ENCODE measurements at regions not wholly inside any gene's neighbourhood (a gene's known extent, or its start where the extent isn't known, plus 50 kb on each side); places are given as distances from the start of the nearest gene placed in this dataset.

DNA sequence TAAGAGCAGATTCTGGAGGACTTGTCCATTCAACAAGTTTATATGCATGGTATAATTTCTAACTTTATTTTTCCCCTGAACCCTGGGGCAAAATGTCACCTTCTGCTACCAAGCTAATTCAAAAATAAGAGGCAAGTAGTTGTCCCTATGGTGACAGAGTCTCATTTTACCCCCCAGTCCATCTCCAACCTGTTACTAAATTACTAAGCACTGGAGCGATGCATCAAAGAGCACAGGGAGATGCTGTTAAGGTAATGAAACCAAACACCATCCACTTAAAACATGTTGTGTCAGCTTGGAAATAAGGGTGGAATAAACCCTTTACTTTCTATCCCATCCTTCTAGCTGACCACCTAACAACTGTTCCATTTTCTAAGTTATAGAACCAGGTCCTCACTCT is 417.4 kb upstream of the ATP11B start:
- no peaks in the 10 kb centered on the region for H4K20me1 ChIP-seq (ENCODE audit: insufficient read depth, low read length)
- H3K27ac ChIP-seq (ENCODE audit: low read depth, low read length), result no peak overlapping the region
- no peak overlapping the region for H2AFZ ChIP-seq (ENCODE audit: low read depth, low read length)
- H3K4me3 ChIP-seq (ENCODE audit: insufficient read depth, low read depth, low read length), result no peak overlapping the region
- no peak overlapping the region for H3K4me2 ChIP-seq (ENCODE audit: low read length)
- H3K4me3 Mint-ChIP-seq (ENCODE audit: unreplicated experiment), result no peak overlapping the region
- H3K79me2 ChIP-seq (ENCODE audit: insufficient read depth, low read length), result no peaks in the 10 kb centered on the region
- H3K9me3 Mint-ChIP-seq (ENCODE audit: unreplicated experiment), result no peaks in the 10 kb centered on the region
- no peaks in the 10 kb centered on the region for H3K4me1 Mint-ChIP-seq (ENCODE audit: low read depth, unreplicated experiment)
- H3K27me3 ChIP-seq (ENCODE audit: insufficient read depth, low read length), result no peaks in the 10 kb centered on the region
- no peak for FAIRE-seq
- no peaks in the 10 kb centered on the region for H3K9me3 ChIP-seq (ENCODE audit: insufficient read depth, low read depth, low read length)
- H3K36me3 ChIP-seq (ENCODE audit: insufficient read depth, low read length), result no peaks in the 10 kb centered on the region
- H3K27me3 Mint-ChIP-seq (ENCODE audit: low read depth, unreplicated experiment), result no peaks in the 10 kb centered on the region
- H3K36me3 Mint-ChIP-seq (ENCODE audit: low read depth, unreplicated experiment), result no peaks in the 10 kb centered on the region
- H3K27ac Mint-ChIP-seq (ENCODE audit: unreplicated experiment), result no peak overlapping the region
- H3K4me1 ChIP-seq (ENCODE audit: insufficient read depth, low read length), result no peaks in the 10 kb centered on the region
- no peak for DNase-seq (ENCODE audit: low read depth)
- no peak for TF ChIP-seq EZH2 (IDR thresholded peaks at IDR 0.05; ENCODE audit: insufficient read depth, low read length)
- TF ChIP-seq, protein P1, sequence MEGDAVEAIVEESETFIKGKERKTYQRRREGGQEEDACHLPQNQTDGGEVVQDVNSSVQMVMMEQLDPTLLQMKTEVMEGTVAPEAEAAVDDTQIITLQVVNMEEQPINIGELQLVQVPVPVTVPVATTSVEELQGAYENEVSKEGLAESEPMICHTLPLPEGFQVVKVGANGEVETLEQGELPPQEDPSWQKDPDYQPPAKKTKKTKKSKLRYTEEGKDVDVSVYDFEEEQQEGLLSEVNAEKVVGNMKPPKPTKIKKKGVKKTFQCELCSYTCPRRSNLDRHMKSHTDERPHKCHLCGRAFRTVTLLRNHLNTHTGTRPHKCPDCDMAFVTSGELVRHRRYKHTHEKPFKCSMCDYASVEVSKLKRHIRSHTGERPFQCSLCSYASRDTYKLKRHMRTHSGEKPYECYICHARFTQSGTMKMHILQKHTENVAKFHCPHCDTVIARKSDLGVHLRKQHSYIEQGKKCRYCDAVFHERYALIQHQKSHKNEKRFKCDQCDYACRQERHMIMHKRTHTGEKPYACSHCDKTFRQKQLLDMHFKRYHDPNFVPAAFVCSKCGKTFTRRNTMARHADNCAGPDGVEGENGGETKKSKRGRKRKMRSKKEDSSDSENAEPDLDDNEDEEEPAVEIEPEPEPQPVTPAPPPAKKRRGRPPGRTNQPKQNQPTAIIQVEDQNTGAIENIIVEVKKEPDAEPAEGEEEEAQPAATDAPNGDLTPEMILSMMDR (IDR thresholded peaks at IDR 0.05; ENCODE audit: insufficient read depth, low read depth, low read length), result no peak
- no peak overlapping the region for H3K9ac ChIP-seq (ENCODE audit: low read length)

DNA sequence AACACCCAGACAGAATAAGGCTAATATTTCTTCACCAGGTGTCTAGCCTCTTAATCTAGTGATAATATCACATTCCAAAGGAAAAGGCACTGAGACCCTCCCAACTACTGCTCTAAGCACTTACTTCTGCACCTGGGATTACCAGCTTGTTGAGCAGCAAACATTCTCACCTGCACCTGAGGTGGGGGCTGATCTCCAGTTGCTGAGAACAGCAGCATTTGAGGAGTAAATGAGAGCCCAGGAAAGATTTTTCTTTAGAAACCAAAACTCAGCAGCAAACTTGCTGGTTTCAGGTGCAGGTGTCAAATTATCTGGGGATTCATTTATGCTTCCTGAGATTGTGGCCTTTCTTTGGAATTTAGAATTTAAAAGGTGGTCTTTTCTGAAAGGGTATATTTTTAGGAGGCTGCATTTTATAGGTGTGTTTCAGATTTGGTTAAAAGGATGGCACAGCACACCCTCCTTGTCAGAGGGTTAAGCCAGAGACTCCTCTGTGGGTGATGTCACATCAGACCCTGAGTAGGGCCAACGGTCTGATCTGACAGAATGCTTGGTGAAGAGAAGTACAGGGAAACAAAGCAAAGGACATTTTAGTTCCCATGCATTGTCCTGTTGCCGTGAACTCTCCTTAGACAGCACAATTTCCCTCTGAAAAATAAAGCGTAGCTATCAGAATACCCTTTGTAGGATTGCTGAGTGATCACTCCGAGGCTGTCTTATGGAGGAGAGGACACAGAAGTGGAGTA is 411.0 kb upstream of the ATP11B start:
- Mint-ChIP-seq H3K27ac (ENCODE audit: unreplicated experiment) (no peak overlapping the region), H3K4me1 (ENCODE audit: low read depth, unreplicated experiment) (no peaks in the 10 kb centered on the region), H3K27me3 (ENCODE audit: low read depth, unreplicated experiment) (no peaks in the 10 kb centered on the region), H3K36me3 (ENCODE audit: low read depth, unreplicated experiment) (no peaks in the 10 kb centered on the region), H3K9me3 (ENCODE audit: unreplicated experiment) (no peaks in the 10 kb centered on the region), H3K4me3 (ENCODE audit: unreplicated experiment) (no peak overlapping the region)
- Histone ChIP-seq H3K9ac (ENCODE audit: low read length) (no peak overlapping the region), H3K27ac (ENCODE audit: low read depth, low read length) (no peak overlapping the region), H3K36me3 (ENCODE audit: insufficient read depth, low read length) (no peaks in the 10 kb centered on the region), H3K4me2 (ENCODE audit: low read length) (no peak overlapping the region), H3K9me3 (ENCODE audit: insufficient read depth, low read depth, low read length) (no peaks in the 10 kb centered on the region), H2AFZ (ENCODE audit: low read depth, low read length) (no peak overlapping the region), H3K4me1 (ENCODE audit: insufficient read depth, low read length) (no peaks in the 10 kb centered on the region), H3K79me2 (ENCODE audit: insufficient read depth, low read length) (no peaks in the 10 kb centered on the region), H3K4me3 (ENCODE audit: insufficient read depth, low read depth, low read length) (no peak overlapping the region), H3K27me3 (ENCODE audit: insufficient read depth, low read length) (no peaks in the 10 kb centered on the region), H4K20me1 (ENCODE audit: insufficient read depth, low read length) (no peaks in the 10 kb centered on the region)
- DNase-seq (ENCODE audit: low read depth) (no peak), FAIRE-seq (no peak)
- no peak for TF ChIP-seq EZH2 (IDR thresholded peaks at IDR 0.05; ENCODE audit: insufficient read depth, low read length)
- TF ChIP-seq, protein P1 (IDR thresholded peaks at IDR 0.05; ENCODE audit: insufficient read depth, low read depth, low read length), result no peak

GRCh38 chr3:182384221-182384620 is 409.1 kb upstream of the ATP11B start:
- H3K4me3 Mint-ChIP-seq (ENCODE audit: unreplicated experiment), result no peak overlapping the region
- Histone ChIP-seq H3K36me3 (ENCODE audit: insufficient read depth, low read length) (no peaks in the 10 kb centered on the region), H3K9ac (ENCODE audit: low read length) (no peak overlapping the region), H3K27me3 (ENCODE audit: insufficient read depth, low read length) (no peaks in the 10 kb centered on the region), H3K27ac (ENCODE audit: low read depth, low read length) (no peak overlapping the region), H3K4me3 (ENCODE audit: insufficient read depth, low read depth, low read length) (no peak overlapping the region), H3K4me2 (ENCODE audit: low read length) (peak overlapping the region; percentile 18), H3K79me2 (ENCODE audit: insufficient read depth, low read length) (no peaks in the 10 kb centered on the region), H3K4me1 (ENCODE audit: insufficient read depth, low read length) (peaks cover 7% of the 10 kb centered on the region), H3K9me3 (ENCODE audit: insufficient read depth, low read depth, low read length) (no peaks in the 10 kb centered on the region), H4K20me1 (ENCODE audit: insufficient read depth, low read length) (no peaks in the 10 kb centered on the region), H2AFZ (ENCODE audit: low read depth, low read length) (no peak overlapping the region)
- H3K27ac Mint-ChIP-seq (ENCODE audit: unreplicated experiment), result no peak overlapping the region
- no peaks in the 10 kb centered on the region for H3K36me3 Mint-ChIP-seq (ENCODE audit: low read depth, unreplicated experiment)
- no peak for FAIRE-seq
- peak; percentile 67 for DNase-seq (ENCODE audit: low read depth)
- no peaks in the 10 kb centered on the region for H3K4me1 Mint-ChIP-seq (ENCODE audit: low read depth, unreplicated experiment)
- no peaks in the 10 kb centered on the region for H3K9me3 Mint-ChIP-seq (ENCODE audit: unreplicated experiment)
- TF ChIP-seq, protein P1 (IDR thresholded peaks at IDR 0.05; ENCODE audit: insufficient read depth, low read depth, low read length), result no peak
- no peak for TF ChIP-seq EZH2 (IDR thresholded peaks at IDR 0.05; ENCODE audit: insufficient read depth, low read length)
- H3K27me3 Mint-ChIP-seq (ENCODE audit: low read depth, unreplicated experiment), result no peaks in the 10 kb centered on the region

Measured in astrocyte (in vitro differentiated cells and primary cell).